MG63 (cell line): ENCODE measurements at regions not wholly inside any gene's neighbourhood (a gene's known extent, or its start where the extent isn't known, plus 50 kb on each side); places are given as distances from the start of the nearest gene placed in this dataset.
"Not testable (repeated sequence)": the region's sequence is repeated elsewhere in the genome, so short reads cannot be mapped to it uniquely, and the experiment has no call there.

Experiments
- DNase-seq: peaks from one replicate; pipeline ENCODE4 v3.0.0-alpha.2; 2020
- H3K27me3 ChIP-seq: fragments of 250-450 bp; sonication (Bioruptor Pico); 2 replicates; pipeline ENCODE4 v1.5.1; 2020; ENCODE audit warnings: mild to moderate bottlenecking, moderate library complexity
- H3K36me3 ChIP-seq: fragments of 250-450 bp; sonication (Bioruptor Pico); 2 replicates; pipeline ENCODE4 v1.5.1; 2020; ENCODE audit warnings: mild to moderate bottlenecking, moderate library complexity
- H3K4me3 ChIP-seq: fragments of 250-450 bp; sonication (Bioruptor Pico); 2 replicates; pipeline ENCODE4 v1.5.1; 2020; ENCODE audit warnings: mild to moderate bottlenecking, moderate library complexity
- H3K9me3 ChIP-seq: fragments of 250-450 bp; sonication (Bioruptor Pico); 2 replicates; pipeline ENCODE4 v1.5.1; 2020; ENCODE audit warnings: mild to moderate bottlenecking, moderate library complexity

DNA sequence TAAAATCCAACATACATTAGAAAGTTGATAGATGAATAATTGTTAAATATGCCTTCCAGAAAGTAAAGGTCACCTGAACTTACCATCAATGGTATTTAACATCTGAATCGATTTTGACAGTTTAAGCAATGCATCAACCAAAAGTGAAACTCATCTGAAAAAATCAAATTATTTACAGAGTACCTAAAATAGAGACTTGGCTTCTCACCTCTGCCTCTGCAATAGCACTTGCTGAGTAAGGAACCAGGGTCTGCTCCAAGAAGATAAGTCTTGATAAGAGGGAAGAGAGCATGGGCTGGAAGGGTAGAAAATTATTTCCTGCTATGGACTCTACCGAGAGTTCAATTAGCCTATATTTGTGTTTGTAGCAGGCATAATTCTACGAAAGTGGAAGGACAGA lies 868.3 kb downstream of the STIM2 start:
- DNase-seq, result no peak

DNA sequence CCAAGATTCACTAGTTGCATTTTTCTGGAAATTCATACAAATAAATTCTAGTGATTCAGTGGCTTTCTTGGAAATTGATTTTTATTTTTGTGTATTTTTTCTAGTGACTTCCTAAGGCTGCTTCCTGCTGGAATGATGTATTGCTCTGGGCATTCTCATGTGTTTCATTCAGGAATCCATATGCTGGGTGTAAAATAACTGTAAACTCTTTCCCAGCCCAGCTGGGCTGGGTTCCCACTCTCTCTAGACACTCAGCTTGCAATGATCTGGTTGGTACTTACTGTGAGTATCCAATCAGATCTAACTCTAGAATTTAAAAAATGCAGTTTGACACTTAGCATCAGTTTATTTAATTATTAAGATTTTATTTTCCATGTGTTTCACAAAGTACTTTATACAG lies 882.2 kb downstream of the STIM2 start:
- no peaks in the 10 kb centered on the region for H3K9me3 ChIP-seq
- H3K4me3 ChIP-seq, result no peak overlapping the region
- H3K27me3 ChIP-seq, result no peaks in the 10 kb centered on the region
- DNase-seq, result no peak
- no peaks in the 10 kb centered on the region for H3K36me3 ChIP-seq

More for the DNA sequence above, 868.3 kb downstream of the STIM2 start:
- no peaks in the 10 kb centered on the region for H3K9me3 ChIP-seq
- no peaks in the 10 kb centered on the region for H3K36me3 ChIP-seq
- H3K27me3 ChIP-seq, result no peaks in the 10 kb centered on the region
- H3K4me3 ChIP-seq, result no peak overlapping the region

DNA sequence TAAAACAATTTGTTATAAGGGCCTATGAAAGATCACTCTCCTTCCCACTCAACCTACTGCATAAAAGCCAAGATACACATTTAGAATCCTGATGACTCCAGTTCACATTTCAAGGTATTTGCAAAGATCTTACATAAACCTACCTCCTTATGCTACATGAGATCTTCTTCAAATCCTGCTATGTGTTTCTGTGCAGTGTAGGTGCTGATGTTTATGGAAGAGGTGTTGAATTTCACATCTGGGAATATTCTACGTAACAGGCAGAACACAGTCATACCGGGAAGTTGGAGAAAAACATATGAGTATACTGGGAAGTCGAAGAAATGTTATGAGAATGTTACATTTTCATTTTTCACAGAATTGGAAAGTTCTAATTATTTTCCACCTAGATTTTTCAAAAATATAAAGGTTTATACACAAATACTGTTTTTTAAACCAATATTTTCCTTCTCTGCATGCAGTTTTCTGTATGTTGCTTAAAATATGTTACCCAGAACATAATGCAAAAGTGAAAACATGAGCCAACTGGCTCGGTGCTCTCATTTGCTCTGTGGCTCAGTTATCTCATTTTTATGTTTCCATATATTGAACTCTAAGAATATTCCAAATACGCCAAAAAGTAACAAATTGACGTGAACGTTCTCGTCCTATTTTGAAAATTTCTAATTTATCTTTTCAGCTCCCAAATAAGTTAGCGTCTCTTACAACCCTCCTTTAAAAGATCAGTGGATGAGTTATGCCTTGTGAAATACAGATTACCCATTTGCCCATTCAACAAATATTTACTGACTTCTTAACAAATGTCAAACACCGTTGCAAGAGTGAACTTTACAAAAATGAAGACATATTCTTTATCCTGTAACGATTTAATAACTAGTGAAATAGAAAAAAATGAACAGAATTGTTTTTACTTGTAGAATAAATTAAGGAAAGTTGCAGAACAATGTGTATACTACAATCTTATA lies 899.3 kb downstream of the STIM2 start:
- Histone ChIP-seq H3K9me3 (no peaks in the 10 kb centered on the region), H3K27me3 (no peaks in the 10 kb centered on the region), H3K36me3 (no peaks in the 10 kb centered on the region), H3K4me3 (no peak overlapping the region)
- no peak for DNase-seq

DNA sequence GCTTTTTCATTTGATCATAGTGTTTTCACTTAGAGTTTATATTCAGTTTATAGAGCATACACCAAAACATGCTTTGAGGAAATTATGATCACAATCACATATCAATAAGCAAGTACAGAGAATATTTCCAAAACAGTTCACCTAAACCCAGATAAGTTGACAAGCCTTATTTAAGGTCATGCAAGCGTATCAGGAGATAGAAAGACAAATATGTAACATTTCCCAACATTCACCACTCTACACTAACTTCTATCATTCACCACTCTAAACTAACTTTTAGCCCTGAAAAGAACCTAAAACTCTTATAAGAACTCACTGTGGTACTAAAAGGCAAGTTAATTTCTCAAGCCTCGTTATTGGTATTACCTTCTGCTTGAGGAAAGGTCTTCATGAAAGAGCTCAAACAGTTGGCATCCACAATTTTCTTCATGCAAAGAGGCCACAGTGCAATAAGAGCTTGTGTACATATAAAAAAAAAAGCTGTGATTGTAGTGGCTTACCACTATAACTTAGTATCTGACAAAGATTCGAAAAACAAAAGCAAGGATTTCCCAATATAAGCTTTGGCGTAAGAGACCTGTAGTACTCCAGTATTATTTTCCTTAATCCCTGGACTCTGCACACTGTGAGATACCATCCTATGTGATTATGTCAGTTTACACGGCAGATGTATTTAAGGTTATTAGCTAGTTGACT lies 903.3 kb downstream of the STIM2 start:
- no peak for DNase-seq
- no peak overlapping the region for H3K4me3 ChIP-seq
- H3K27me3 ChIP-seq, result no peaks in the 10 kb centered on the region
- no peaks in the 10 kb centered on the region for H3K36me3 ChIP-seq
- no peaks in the 10 kb centered on the region for H3K9me3 ChIP-seq

DNA sequence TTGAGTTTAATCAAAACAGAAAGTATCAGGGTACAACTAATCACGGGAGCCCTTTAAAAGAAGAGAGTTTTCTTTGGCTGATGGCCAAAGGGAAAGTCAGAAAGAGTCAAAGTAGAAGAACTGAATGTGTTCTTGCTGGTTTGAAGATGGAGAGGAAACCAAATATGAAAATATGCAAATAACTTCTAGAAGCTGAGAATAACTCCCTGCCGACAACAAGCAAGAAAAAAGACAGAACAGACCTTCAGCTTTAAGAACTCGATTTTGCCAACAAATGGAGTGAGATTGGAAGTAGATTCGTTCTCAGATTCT lies 903.8 kb downstream of the STIM2 start:
- no peaks in the 10 kb centered on the region for H3K27me3 ChIP-seq
- DNase-seq, result no peak
- no peaks in the 10 kb centered on the region for H3K36me3 ChIP-seq
- no peak overlapping the region for H3K4me3 ChIP-seq
- H3K9me3 ChIP-seq, result no peaks in the 10 kb centered on the region

DNA sequence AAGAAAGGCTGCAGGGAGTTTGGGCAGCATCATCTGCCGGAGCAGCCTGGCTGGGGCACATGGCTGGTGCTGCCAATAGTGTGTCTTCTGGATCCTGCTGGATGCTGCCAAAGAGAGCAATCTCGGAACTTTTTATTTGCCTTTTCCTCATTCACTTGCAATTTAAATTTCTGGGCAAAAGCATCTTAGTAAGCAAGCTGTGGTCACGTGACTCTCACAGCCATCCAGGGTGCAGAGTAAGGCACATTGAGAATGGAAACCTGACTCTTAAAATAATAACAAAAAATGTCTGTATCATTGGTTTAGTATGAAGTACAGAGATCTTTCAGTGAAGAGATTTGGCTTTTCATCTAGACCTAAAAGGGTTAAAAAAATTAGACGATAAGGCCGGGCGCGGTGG lies 910.3 kb downstream of the STIM2 start:
- Histone ChIP-seq H3K27me3 (no peaks in the 10 kb centered on the region), H3K4me3 (no peak overlapping the region), H3K9me3 (no peaks in the 10 kb centered on the region), H3K36me3 (no peaks in the 10 kb centered on the region)
- DNase-seq, result no peak

DNA sequence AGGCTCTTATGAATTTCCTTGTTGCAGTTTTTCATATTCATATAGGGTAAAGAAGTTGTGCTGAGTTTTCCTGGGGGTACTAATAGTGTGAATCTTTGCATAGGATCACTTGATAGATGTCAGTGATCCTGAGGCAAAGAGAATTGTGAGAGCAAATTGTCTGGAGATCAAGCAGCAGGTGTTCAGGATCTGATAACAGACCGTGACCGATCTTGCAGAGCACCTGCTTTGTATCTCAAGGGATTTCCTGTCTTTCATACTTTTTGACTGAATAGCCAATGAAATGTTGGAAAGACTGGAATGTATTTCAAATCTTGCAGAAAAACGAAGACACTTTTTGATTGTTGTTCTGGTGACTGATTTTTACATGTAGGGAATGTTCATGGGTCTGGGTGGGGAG lies 914.5 kb downstream of the STIM2 start:
- no peaks in the 10 kb centered on the region for H3K36me3 ChIP-seq
- DNase-seq, result no peak
- no peaks in the 10 kb centered on the region for H3K9me3 ChIP-seq
- no peaks in the 10 kb centered on the region for H3K27me3 ChIP-seq
- H3K4me3 ChIP-seq, result no peak overlapping the region

DNA sequence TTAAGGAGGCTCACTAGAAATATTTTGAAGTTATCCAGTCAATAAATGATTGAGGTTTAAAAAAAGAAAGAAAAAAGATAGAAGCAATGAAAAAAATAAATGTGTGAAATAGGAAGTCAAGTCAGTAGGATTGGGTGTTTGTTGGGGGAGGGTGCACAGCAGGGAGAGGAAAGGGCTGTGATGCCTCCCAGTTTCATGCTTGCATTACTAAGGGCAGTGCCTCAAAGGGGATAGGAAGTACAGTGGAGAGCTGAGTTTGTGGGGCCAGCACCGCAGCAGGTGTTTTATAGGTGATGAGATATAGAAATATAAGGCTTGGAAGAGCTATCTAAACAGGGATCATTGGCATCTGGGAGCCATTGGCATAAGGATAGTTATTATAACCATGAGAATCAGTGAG lies 919.2 kb downstream of the STIM2 start:
- no peaks in the 10 kb centered on the region for H3K36me3 ChIP-seq
- no peaks in the 10 kb centered on the region for H3K27me3 ChIP-seq
- no peak overlapping the region for H3K4me3 ChIP-seq
- no peaks in the 10 kb centered on the region for H3K9me3 ChIP-seq
- no peak for DNase-seq

DNA sequence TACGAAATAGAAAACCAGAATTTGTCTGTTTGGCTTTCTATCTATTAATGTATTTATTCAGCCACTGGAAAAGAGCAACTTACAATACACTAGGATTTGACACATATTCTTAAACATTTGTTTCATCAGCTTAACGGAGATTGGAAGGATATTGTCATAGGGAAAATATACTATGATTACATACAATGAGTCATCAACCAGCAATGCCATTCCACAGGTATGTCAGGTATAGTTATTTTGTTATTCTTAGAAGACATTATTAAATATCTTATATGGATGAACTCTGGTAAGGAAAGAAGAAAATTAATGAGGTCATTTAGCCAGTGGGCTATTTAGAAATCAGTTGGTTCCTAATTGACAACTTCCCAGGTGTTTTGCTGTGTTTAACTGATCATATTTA lies 926.6 kb downstream of the STIM2 start:
- no peak overlapping the region for H3K4me3 ChIP-seq

DNA sequence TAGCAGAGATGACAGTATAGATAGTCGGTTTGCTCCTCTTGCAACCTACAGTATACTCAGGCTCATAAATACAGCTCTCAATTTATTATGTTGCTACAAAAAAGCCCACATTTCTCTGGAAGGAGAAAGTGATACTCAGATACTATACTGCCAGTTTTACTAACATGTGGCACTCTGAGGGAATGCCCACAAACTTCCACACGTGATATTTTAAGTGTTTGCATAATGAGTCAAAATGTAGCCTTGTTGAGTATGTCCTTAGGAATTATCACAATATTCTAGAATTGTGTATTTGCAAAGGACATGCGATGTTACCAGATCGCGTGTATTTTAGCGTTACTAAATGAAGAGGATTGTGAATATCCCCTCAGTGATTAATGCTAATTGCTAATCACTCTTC lies 929.1 kb downstream of the STIM2 start:
- Histone ChIP-seq H3K4me3 (no peak overlapping the region), H3K36me3 (no peaks in the 10 kb centered on the region), H3K27me3 (no peaks in the 10 kb centered on the region), H3K9me3 (no peaks in the 10 kb centered on the region)
- no peak for DNase-seq

More for the DNA sequence above, 926.6 kb downstream of the STIM2 start:
- no peak for DNase-seq
- Histone ChIP-seq H3K36me3 (no peaks in the 10 kb centered on the region), H3K9me3 (no peaks in the 10 kb centered on the region), H3K27me3 (no peaks in the 10 kb centered on the region)

DNA sequence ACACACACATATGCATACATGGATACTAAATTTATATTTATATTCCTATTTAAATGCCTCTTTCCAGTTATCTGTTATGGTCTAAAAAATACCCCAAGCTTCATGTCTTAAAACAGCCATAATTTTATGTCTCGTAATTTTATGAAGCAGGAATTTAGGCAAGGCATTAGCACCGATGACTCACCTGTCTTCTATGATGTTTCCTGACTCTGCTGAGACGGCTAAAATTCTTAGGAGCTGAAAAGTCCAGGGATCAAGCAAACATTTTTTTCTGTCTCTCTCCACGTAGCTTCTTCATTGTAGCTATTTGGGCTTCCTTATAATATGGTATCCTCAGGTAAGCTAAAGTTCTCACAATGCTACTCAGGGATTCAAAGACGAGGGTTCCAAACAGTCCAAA lies 930.3 kb downstream of the STIM2 start:
- DNase-seq, result no peak
- no peak overlapping the region for H3K4me3 ChIP-seq
- H3K27me3 ChIP-seq, result no peaks in the 10 kb centered on the region
- H3K36me3 ChIP-seq, result no peaks in the 10 kb centered on the region
- no peaks in the 10 kb centered on the region for H3K9me3 ChIP-seq

DNA sequence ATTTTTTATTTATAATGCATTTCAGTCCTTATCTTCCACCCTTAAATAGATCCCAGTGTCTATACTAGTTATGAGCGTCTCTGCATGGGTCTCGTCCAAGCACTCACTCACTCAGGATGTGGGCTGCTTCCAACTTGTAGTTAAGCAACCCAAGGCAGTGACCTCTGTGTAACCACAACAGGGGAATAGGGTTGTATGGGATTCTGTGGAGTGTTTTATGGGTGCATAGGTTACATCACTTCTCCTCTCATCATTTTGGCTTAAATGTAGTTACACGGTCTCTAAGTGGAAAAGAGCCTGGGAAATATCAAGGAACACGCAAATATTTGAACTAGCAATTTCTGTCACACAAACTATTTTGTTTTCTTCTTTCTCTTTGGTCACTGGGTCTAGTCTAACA lies 931.0 kb downstream of the STIM2 start:
- Histone ChIP-seq H3K36me3 (no peaks in the 10 kb centered on the region), H3K27me3 (no peaks in the 10 kb centered on the region), H3K4me3 (no peak overlapping the region), H3K9me3 (no peaks in the 10 kb centered on the region)
- DNase-seq, result peak; percentile 1

DNA sequence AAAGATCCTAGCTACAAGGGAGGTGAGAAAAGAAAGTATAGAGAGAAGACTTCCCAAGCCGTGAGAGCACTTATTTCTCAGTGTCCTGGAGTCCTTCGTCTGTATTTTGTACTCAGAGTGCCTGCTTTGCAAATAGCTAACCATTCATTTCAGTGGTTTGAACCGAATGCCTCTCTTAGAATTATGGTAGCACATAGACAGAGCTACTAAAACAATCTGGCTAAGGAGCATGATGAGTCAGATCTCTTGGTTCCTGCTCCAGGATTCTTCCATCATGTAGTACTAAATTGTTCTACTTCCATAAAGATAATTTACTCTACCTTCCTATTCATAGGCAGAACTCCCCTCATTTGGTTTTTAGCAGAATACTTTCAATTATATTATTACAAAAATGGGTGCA lies 946.6 kb downstream of the STIM2 start:
- Histone ChIP-seq H3K36me3 (no peaks in the 10 kb centered on the region), H3K27me3 (no peaks in the 10 kb centered on the region), H3K9me3 (no peaks in the 10 kb centered on the region), H3K4me3 (no peak overlapping the region)
- no peak for DNase-seq

DNA sequence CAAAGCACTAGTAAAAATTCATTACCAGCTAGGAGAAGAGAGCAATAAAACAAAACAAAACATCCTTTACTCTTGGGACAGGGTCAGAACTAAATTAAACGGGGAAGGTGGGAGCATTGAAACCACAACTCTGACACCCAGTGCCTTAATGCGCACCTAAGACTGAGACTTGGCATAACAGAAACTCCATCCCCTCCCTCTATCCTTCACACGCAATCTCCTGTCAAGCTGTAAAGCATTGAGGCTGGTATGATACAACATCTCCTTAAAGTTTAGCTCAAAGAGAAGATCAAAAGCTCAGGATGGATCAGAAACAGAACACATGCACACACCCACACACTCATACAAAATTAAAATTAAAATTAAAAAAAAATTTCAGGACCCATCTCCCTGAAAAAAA lies 951.3 kb downstream of the STIM2 start:
- H3K9me3 ChIP-seq, result no peaks in the 10 kb centered on the region
- H3K36me3 ChIP-seq, result no peaks in the 10 kb centered on the region
- H3K4me3 ChIP-seq, result no peak overlapping the region
- no peaks in the 10 kb centered on the region for H3K27me3 ChIP-seq
- no peak for DNase-seq

DNA sequence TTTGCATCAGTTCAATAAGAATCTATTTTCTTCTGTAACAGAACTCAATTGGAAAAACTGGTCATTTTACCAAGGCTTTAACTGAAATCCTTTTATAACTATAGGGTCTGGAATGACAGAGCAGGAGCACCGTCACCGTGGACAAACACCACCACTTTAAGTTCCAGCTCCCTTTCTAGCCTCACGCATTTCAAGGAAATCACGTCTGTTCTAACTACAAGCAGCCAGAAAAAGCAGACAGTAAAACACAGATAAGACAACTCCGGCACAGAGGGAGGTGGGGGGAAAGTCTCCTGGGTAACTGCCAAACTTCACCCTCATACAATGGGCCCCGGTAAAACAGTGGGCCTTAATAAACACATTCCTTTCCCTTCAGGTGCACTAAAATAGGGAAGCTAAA lies 952.6 kb downstream of the STIM2 start:
- H3K4me3 ChIP-seq, H3K36me3 ChIP-seq, H3K27me3 ChIP-seq, DNase-seq, H3K9me3 ChIP-seq: not testable (repeated sequence)

DNA sequence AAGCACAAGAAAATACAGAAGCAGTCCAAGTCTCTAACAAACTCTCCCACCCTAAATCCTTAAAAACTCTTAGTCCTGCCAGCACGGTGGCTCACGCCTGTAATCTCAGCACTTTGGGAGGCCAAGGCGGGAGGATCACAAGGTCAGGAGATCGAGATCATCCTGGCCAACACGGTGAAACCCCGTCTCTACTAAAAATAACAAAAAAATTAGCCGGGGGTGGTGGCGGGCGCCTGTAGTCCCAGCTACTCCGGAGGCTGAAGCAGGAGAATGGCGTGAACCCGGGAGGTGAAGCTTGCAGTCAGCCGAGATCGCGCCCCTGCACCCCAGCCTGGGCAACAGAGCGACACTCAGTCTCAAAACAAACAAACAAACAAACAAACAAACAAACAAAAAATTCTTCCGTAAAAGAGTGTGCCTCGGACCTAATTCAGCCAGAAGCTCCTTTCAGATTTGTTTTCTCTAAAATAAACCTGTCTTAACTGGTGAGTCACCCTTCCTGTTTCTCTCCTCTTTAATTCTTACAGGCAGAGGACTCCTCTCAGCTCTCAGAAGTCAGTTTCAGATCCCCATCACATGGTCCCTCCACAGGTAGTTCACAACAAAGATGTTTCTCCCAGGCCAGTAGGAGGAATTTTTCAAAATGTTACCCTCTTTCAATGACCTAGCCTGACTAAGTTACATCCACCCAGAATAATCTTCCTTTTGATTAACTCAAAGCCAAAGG lies 953.2 kb downstream of the STIM2 start:
- not testable (repeated sequence) for H3K9me3 ChIP-seq, H3K27me3 ChIP-seq, H3K36me3 ChIP-seq, H3K4me3 ChIP-seq, DNase-seq

DNA sequence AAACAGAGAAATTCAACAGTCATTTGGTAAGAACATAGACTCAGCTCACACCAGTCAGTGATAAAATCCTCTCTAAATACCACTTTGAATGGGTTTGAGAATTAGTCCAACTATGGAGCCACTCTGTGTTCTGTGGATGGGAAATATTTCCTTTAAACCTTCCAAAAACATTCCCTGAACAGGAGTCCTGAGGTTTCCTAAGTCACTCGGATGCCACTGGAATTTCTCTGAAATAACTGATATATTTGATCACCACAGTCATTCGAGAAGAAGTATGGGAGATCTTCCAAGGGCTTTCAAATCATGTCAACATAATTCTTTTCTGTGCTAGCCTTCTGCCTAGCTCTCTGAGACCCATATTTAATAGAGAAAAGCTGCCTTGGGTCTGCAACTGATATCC lies 958.6 kb downstream of the STIM2 start:
- Histone ChIP-seq H3K4me3 (no peak overlapping the region), H3K27me3 (no peaks in the 10 kb centered on the region), H3K36me3 (no peaks in the 10 kb centered on the region), H3K9me3 (no peaks in the 10 kb centered on the region)
- DNase-seq, result no peak
